ENCODE measurements at regions not wholly inside any gene's neighbourhood (a gene's known extent, or its start where the extent isn't known, plus 50 kb on each side); places are given as distances from the start of the nearest gene placed in this dataset.

DNA sequence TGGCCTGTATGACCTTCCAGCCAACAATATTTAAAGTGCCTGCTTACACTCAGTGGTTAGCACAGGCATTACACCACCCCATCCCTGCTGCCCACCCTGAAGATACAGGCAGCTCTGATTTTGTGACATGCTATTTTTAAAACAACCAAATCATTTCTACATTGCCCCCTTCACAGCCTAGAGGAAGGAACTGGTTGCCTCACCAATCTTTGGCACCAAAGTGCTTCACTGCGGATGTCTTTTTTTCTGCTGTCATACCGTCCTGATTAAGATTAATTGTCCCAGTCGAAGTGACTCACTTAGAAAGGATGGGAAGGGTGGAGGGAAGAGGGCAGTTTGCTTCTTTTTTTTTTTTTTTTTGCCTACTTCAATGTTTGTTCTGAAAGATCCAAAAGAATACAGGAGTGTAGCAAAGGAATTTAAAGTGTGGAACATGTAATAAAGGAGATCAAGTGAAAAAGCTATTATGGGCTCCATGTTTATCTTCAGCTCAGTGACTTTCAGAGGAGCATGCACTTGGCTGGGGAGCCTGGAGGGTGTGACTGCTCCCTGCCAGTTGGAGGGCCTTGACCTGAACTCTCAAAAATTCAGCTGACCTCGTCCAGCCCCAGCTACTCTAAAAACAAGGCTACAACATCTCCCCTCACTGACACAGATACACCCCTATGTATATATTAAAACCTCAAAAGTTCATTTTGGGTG is 501.1 kb upstream of the TNP1 start:
- no peak overlapping the region for H3K4me3 ChIP-seq
- DNase-seq: peak in 1 of 3 donors; percentile 29
- H3K4me1 ChIP-seq (ENCODE audit: control insufficient read depth in 5 of 5, insufficient read depth in 5 of 5, low read length in 5 of 5): peaks cover 0 to 19% (median 8%) of the 10 kb centered on the region in 5 donors
- ATAC-seq (ENCODE audit: insufficient read depth, low FRiP score): peak; percentile 17
- H3K9me3 ChIP-seq (ENCODE audit: control insufficient read depth in 4 of 4, insufficient read depth in 3 of 4, low read length in 3 of 4): no peaks in the 10 kb centered on the region
- no peak overlapping the region for H3K9ac ChIP-seq (ENCODE audit: insufficient read depth in 1 of 2, low read length in 2 of 2)
- whole genome bisulfite sequencing, 2 donors: 15 to 19% methylated on average over 4 of the region's 4 CpGs
- H3K27me3 ChIP-seq (ENCODE audit: control insufficient read depth in 3 of 3, insufficient read depth in 3 of 3, low read length in 2 of 3): no peaks in the 10 kb centered on the region
- no peaks in the 10 kb centered on the region for H3K36me3 ChIP-seq (ENCODE audit: control insufficient read depth in 4 of 4, insufficient read depth in 4 of 4, low read length in 4 of 4)
- TF ChIP-seq, protein P1, sequence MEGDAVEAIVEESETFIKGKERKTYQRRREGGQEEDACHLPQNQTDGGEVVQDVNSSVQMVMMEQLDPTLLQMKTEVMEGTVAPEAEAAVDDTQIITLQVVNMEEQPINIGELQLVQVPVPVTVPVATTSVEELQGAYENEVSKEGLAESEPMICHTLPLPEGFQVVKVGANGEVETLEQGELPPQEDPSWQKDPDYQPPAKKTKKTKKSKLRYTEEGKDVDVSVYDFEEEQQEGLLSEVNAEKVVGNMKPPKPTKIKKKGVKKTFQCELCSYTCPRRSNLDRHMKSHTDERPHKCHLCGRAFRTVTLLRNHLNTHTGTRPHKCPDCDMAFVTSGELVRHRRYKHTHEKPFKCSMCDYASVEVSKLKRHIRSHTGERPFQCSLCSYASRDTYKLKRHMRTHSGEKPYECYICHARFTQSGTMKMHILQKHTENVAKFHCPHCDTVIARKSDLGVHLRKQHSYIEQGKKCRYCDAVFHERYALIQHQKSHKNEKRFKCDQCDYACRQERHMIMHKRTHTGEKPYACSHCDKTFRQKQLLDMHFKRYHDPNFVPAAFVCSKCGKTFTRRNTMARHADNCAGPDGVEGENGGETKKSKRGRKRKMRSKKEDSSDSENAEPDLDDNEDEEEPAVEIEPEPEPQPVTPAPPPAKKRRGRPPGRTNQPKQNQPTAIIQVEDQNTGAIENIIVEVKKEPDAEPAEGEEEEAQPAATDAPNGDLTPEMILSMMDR (IDR thresholded peaks at IDR 0.05; ENCODE audit: control extremely low read depth, extremely low read depth): no peak
- H3K27ac ChIP-seq (ENCODE audit: low read depth in 1 of 2, low read length in 1 of 2): peak overlapping the region; percentile 54 to 76

DNA sequence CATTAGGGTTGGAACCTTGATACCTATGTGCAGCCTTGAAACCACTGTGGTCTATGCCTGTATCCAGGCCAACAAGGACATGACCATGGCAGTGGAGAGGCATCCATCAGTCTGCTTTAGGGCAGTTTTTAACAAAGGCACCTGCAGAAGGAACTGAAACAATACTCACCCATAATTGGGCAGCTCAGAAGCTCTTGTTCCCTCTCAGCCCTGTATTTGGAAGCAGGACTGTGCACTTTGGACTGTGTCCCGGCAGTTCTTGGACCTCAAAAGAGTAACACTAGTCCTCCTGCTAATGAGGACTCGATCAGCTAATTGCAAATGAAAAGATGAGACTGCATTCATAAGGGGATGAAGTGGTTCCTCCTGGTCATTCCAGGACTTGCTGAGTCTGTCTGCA is 500.2 kb upstream of the TNP1 start:
- Histone ChIP-seq H3K27me3 (ENCODE audit: control insufficient read depth in 3 of 3, insufficient read depth in 3 of 3, low read length in 2 of 3) (no peaks in the 10 kb centered on the region), H3K4me1 (ENCODE audit: control insufficient read depth in 5 of 5, insufficient read depth in 5 of 5, low read length in 5 of 5) (peaks cover 0 to 14% (median 8%) of the 10 kb centered on the region in 5 donors), H3K36me3 (ENCODE audit: control insufficient read depth in 4 of 4, insufficient read depth in 4 of 4, low read length in 4 of 4) (no peaks in the 10 kb centered on the region), H3K4me3 (no peak overlapping the region), H3K9me3 (ENCODE audit: control insufficient read depth in 4 of 4, insufficient read depth in 3 of 4, low read length in 3 of 4) (no peaks in the 10 kb centered on the region), H3K9ac (ENCODE audit: insufficient read depth in 1 of 2, low read length in 2 of 2) (no peak overlapping the region), H3K27ac (ENCODE audit: low read depth in 1 of 2, low read length in 1 of 2) (no peak overlapping the region)
- DNase-seq (no peak), ATAC-seq (ENCODE audit: insufficient read depth, low FRiP score) (no peak)
- WGBS, 2 donors: 47 to 87% methylated on average over 2 of the region's 2 CpGs
- TF ChIP-seq, protein P1 (IDR thresholded peaks at IDR 0.05; ENCODE audit: control extremely low read depth, extremely low read depth): no peak

DNA sequence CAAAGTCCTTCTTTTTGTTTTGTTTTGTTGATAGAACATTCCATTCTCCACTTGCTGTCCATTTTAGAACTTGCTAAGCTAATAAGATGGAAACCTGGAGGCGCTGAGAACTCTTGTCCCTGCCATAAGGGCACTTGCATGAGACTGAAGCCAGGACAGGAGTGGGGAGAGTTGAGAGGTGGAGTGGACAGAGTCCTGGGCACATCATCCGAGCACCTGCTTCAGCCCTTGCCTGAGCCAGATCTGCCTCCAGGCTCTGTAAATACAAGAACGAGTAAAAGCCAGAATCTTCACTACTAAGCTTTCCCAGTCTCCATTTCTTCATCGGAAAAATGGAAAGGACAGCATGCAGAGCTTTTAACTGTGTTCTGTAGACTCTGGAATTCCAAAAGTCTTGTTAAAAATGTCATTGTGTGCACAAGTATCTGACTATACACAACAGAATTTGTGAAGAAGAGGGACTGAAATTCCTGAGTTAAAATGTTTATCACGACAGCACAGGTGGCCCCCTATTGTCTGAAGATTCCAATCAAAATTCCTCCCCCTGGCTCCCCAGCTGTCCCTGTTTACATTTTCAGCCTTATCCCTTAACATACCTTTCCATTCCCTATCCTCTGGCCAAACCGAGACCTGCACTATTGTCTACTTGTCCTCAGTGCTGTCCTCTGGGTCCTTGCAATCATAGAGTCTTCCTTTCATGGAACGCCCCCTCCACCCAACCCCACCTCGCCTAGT is 498.2 kb upstream of the TNP1 start:
- DNase-seq: no peak
- 76 to 88% methylated on average over 8 of the region's 8 CpGs for WGBS, 2 donors
- H3K4me3 ChIP-seq: no peak overlapping the region
- peaks cover 0 to 15% (median 8%) of the 10 kb centered on the region in 5 donors for H3K4me1 ChIP-seq (ENCODE audit: control insufficient read depth in 5 of 5, insufficient read depth in 5 of 5, low read length in 5 of 5)
- H3K27ac ChIP-seq (ENCODE audit: low read depth in 1 of 2, low read length in 1 of 2): no peak overlapping the region
- TF ChIP-seq, protein P1 (IDR thresholded peaks at IDR 0.05; ENCODE audit: control extremely low read depth, extremely low read depth): no peak
- no peaks in the 10 kb centered on the region for H3K36me3 ChIP-seq (ENCODE audit: control insufficient read depth in 4 of 4, insufficient read depth in 4 of 4, low read length in 4 of 4)
- no peaks in the 10 kb centered on the region for H3K9me3 ChIP-seq (ENCODE audit: control insufficient read depth in 4 of 4, insufficient read depth in 3 of 4, low read length in 3 of 4)
- no peak for ATAC-seq (ENCODE audit: insufficient read depth, low FRiP score)
- no peak overlapping the region for H3K9ac ChIP-seq (ENCODE audit: insufficient read depth in 1 of 2, low read length in 2 of 2)
- H3K27me3 ChIP-seq (ENCODE audit: control insufficient read depth in 3 of 3, insufficient read depth in 3 of 3, low read length in 2 of 3): no peaks in the 10 kb centered on the region
